ENCODE measurements at regions not wholly inside any gene's neighbourhood (a gene's known extent, or its start where the extent isn't known, plus 50 kb on each side); places are given as distances from the start of the nearest gene placed in this dataset.

- no peak for TF ChIP-seq CTCF (IDR thresholded peaks at IDR 0.05)
- TF ChIP-seq EP300 (IDR thresholded peaks at IDR 0.05) = no peak
- no peak for TF ChIP-seq POLR2A (IDR thresholded peaks at IDR 0.05)
- no peak for TF ChIP-seq POLR2AphosphoS5 (IDR thresholded peaks at IDR 0.05)
These were observed 72.7 kb upstream of the ACVR1 start for GRCh38 chr2:157948856-157949255.

Data from gastroesophageal sphincter (tissue), 3 donors.